ENCODE measurements at regions not wholly inside any gene's neighbourhood (a gene's known extent, or its start where the extent isn't known, plus 50 kb on each side); places are given as distances from the start of the nearest gene placed in this dataset.
"Not testable (repeated sequence)": the region's sequence is repeated elsewhere in the genome, so short reads cannot be mapped to it uniquely, and the experiment has no call there.

GRCh38 chr7:85708221-85708620, 521.4 kb upstream of the SEMA3D start:
- ATAC-seq, result no peak
- Mint-ChIP-seq H3K4me3 (no peak overlapping the region), H3K4me1 (no peaks in the 10 kb centered on the region), H3K36me3 (no peaks in the 10 kb centered on the region), H3K27ac (no peak overlapping the region), H3K27me3 (no peaks in the 10 kb centered on the region), H3K9me3 (no peaks in the 10 kb centered on the region)

GRCh38 chr7:85705076-85705475, 518.2 kb upstream of the SEMA3D start:
- H3K27me3 Mint-ChIP-seq, result no peaks in the 10 kb centered on the region
- no peaks in the 10 kb centered on the region for H3K4me1 Mint-ChIP-seq
- ATAC-seq, result no peak
- H3K36me3 Mint-ChIP-seq, result no peaks in the 10 kb centered on the region
- no peaks in the 10 kb centered on the region for H3K9me3 Mint-ChIP-seq
- no peak overlapping the region for H3K4me3 Mint-ChIP-seq
- H3K27ac Mint-ChIP-seq, result no peak overlapping the region

- Mint-ChIP-seq H3K9me3 (no peaks in the 10 kb centered on the region), H3K27ac (no peak overlapping the region), H3K36me3 (no peaks in the 10 kb centered on the region), H3K4me3 (no peak overlapping the region), H3K4me1 (no peaks in the 10 kb centered on the region), H3K27me3 (no peaks in the 10 kb centered on the region)
- no peak for ATAC-seq
Observed at GRCh38 chr7:85703251-85704010, 516.6 kb upstream of the SEMA3D start.

- no peaks in the 10 kb centered on the region for H3K27me3 Mint-ChIP-seq
- H3K36me3 Mint-ChIP-seq, result no peaks in the 10 kb centered on the region
- H3K4me3 Mint-ChIP-seq, result no peak overlapping the region
- no peak for ATAC-seq
- no peaks in the 10 kb centered on the region for H3K4me1 Mint-ChIP-seq
- H3K9me3 Mint-ChIP-seq, result no peaks in the 10 kb centered on the region
- no peak overlapping the region for H3K27ac Mint-ChIP-seq
Observed at GRCh38 chr7:85702348-85702747, 515.5 kb upstream of the SEMA3D start.

GRCh38 chr7:85699482-85699881, 512.6 kb upstream of the SEMA3D start:
- Mint-ChIP-seq H3K27ac (no peak overlapping the region), H3K9me3 (no peaks in the 10 kb centered on the region), H3K4me3 (no peak overlapping the region), H3K36me3 (no peaks in the 10 kb centered on the region), H3K4me1 (no peaks in the 10 kb centered on the region), H3K27me3 (no peaks in the 10 kb centered on the region)
- ATAC-seq, result no peak

- Mint-ChIP-seq H3K27ac (no peak overlapping the region), H3K4me1 (no peaks in the 10 kb centered on the region), H3K27me3 (no peaks in the 10 kb centered on the region), H3K9me3 (no peaks in the 10 kb centered on the region), H3K36me3 (no peaks in the 10 kb centered on the region), H3K4me3 (no peak overlapping the region)
- ATAC-seq, result no peak
Observed at GRCh38 chr7:85695533-85695932, 508.7 kb upstream of the SEMA3D start.

- H3K9me3 Mint-ChIP-seq, result no peaks in the 10 kb centered on the region
- H3K27ac Mint-ChIP-seq, result no peak overlapping the region
- no peaks in the 10 kb centered on the region for H3K4me1 Mint-ChIP-seq
- no peak for ATAC-seq
- no peaks in the 10 kb centered on the region for H3K27me3 Mint-ChIP-seq
- no peaks in the 10 kb centered on the region for H3K36me3 Mint-ChIP-seq
- H3K4me3 Mint-ChIP-seq, result no peak overlapping the region
Observed at GRCh38 chr7:85695041-85695440, 508.2 kb upstream of the SEMA3D start.

- no peak for ATAC-seq
- Mint-ChIP-seq H3K27me3 (no peaks in the 10 kb centered on the region), H3K9me3 (no peaks in the 10 kb centered on the region), H3K27ac (no peak overlapping the region), H3K4me1 (no peaks in the 10 kb centered on the region), H3K4me3 (no peak overlapping the region), H3K36me3 (no peaks in the 10 kb centered on the region)
Observed at GRCh38 chr7:85693326-85693725, 506.5 kb upstream of the SEMA3D start.

GRCh38 chr7:85688712-85689111, 501.9 kb upstream of the SEMA3D start:
- Mint-ChIP-seq H3K27me3 (no peaks in the 10 kb centered on the region), H3K27ac (no peak overlapping the region), H3K4me3 (no peak overlapping the region), H3K4me1 (no peaks in the 10 kb centered on the region), H3K9me3 (peaks cover 10% of the 10 kb centered on the region), H3K36me3 (no peaks in the 10 kb centered on the region)
- no peak for ATAC-seq

GRCh38 chr7:85686401-85687181, 499.7 kb upstream of the SEMA3D start:
- no peak overlapping the region for H3K27ac Mint-ChIP-seq
- peaks cover 10% of the 10 kb centered on the region for H3K9me3 Mint-ChIP-seq
- no peaks in the 10 kb centered on the region for H3K4me1 Mint-ChIP-seq
- H3K4me3 Mint-ChIP-seq, result no peak overlapping the region
- H3K36me3 Mint-ChIP-seq, result no peaks in the 10 kb centered on the region
- ATAC-seq, result no peak
- H3K27me3 Mint-ChIP-seq, result no peaks in the 10 kb centered on the region

- Mint-ChIP-seq H3K4me3 (no peak overlapping the region), H3K27me3 (no peaks in the 10 kb centered on the region), H3K4me1 (no peaks in the 10 kb centered on the region), H3K27ac (no peak overlapping the region), H3K36me3 (no peaks in the 10 kb centered on the region), H3K9me3 (peaks cover 10% of the 10 kb centered on the region)
- ATAC-seq, result no peak
Observed at GRCh38 chr7:85685901-85686300, 499.0 kb upstream of the SEMA3D start.

- ATAC-seq, result no peak
Observed at GRCh38 chr7:85682833-85683620, 496.2 kb upstream of the SEMA3D start.

GRCh38 chr7:85681241-85681640, 494.4 kb upstream of the SEMA3D start:
- Mint-ChIP-seq H3K4me1 (no peaks in the 10 kb centered on the region), H3K36me3 (no peaks in the 10 kb centered on the region), H3K9me3 (peaks cover under 1% of the 10 kb centered on the region), H3K4me3 (no peak overlapping the region), H3K27ac (no peak overlapping the region), H3K27me3 (no peaks in the 10 kb centered on the region)
- ATAC-seq, result no peak

More at GRCh38 chr7:85682833-85683620, 496.2 kb upstream of the SEMA3D start:
- Mint-ChIP-seq H3K27ac (no peak overlapping the region), H3K36me3 (no peaks in the 10 kb centered on the region), H3K27me3 (no peaks in the 10 kb centered on the region), H3K4me3 (no peak overlapping the region), H3K9me3 (peaks cover 10% of the 10 kb centered on the region), H3K4me1 (no peaks in the 10 kb centered on the region)

- not testable (repeated sequence) for ATAC-seq, H3K36me3 Mint-ChIP-seq, H3K27ac Mint-ChIP-seq, H3K4me1 Mint-ChIP-seq, H3K4me3 Mint-ChIP-seq, H3K9me3 Mint-ChIP-seq, H3K27me3 Mint-ChIP-seq
Observed at GRCh38 chr7:85675093-85675492, 488.2 kb upstream of the SEMA3D start.

- Mint-ChIP-seq H3K36me3 (no peaks in the 10 kb centered on the region), H3K27ac (no peak overlapping the region), H3K27me3 (no peaks in the 10 kb centered on the region), H3K4me3 (no peak overlapping the region), H3K9me3 (peaks cover 4% of the 10 kb centered on the region), H3K4me1 (no peaks in the 10 kb centered on the region)
- no peak for ATAC-seq
Observed at GRCh38 chr7:85673876-85674275, 487.0 kb upstream of the SEMA3D start.

Measured in stimulated activated memory B cell treated with anti-CD40 and anti-IgM and Interleukin-4, amounts not matched to agents 10 μg/mL and 1 μg/mL and 100 μg/mL, for 72 hours (primary cell).